Tibial nerve (tissue), 4 donors: ENCODE measurements at regions not wholly inside any gene's neighbourhood (a gene's known extent, or its start where the extent isn't known, plus 50 kb on each side); places are given as distances from the start of the nearest gene placed in this dataset.

Source experiments
- EP300 ChIP-seq, 2 donors: sonication (generic); formaldehyde crosslinking; IDR thresholded peaks; one replicate each; pipeline ENCODE4 v1.6.1; 2017; ENCODE audit warnings: antibody characterized with exemption in 2 of 2, mild to moderate bottlenecking in 1 of 2
- POLR2A ChIP-seq, 2 donors: fragments of 450-650 bp; IDR thresholded peaks; one replicate each; pipeline ENCODE4 v1.6.1; 2017; ENCODE audit warnings: antibody characterized with exemption in 2 of 2, mild to moderate bottlenecking in 2 of 2, moderate library complexity in 2 of 2
- TF ChIP-seq, protein P1 (sequence below), 5 experiments: fragments of 200-600 bp in 3 of 5; fragments of 450-650 bp in 2 of 5; sonication (generic) in 3 of 5; IDR thresholded peaks; one replicate each; pipeline ENCODE4 v1.5.1; 2016 to 2019; ENCODE audit warnings: antibody characterized with exemption in 5 of 5, mild to moderate bottlenecking in 3 of 5, moderate library complexity in 2 of 5

DNA sequence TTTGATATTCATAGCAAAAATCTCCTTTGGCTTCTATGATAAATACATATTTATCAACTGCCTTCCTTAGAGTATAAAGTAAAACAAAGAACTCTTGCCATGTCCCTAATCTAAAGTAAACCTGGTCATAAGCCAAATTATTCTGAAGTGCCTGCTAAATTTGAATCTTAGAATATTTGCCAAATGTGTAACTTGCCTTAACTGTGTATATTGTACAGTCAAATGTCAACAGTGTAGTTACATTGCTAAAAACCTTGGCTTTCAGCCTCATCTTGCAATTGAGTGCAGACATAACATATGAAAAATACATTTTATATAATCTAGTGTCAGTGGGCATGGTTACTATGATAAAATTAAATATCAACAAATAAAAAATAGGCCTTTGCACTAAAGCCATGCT lies 583.4 kb upstream of the ADAMTS5 start:
- TF ChIP-seq, protein P1, sequence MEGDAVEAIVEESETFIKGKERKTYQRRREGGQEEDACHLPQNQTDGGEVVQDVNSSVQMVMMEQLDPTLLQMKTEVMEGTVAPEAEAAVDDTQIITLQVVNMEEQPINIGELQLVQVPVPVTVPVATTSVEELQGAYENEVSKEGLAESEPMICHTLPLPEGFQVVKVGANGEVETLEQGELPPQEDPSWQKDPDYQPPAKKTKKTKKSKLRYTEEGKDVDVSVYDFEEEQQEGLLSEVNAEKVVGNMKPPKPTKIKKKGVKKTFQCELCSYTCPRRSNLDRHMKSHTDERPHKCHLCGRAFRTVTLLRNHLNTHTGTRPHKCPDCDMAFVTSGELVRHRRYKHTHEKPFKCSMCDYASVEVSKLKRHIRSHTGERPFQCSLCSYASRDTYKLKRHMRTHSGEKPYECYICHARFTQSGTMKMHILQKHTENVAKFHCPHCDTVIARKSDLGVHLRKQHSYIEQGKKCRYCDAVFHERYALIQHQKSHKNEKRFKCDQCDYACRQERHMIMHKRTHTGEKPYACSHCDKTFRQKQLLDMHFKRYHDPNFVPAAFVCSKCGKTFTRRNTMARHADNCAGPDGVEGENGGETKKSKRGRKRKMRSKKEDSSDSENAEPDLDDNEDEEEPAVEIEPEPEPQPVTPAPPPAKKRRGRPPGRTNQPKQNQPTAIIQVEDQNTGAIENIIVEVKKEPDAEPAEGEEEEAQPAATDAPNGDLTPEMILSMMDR (IDR thresholded peaks at IDR 0.05) = no peak
- TF ChIP-seq POLR2A (IDR thresholded peaks at IDR 0.05) (no peak), EP300 (IDR thresholded peaks at IDR 0.05) (no peak)
